ENCODE measurements at regions not wholly inside any gene's neighbourhood (a gene's known extent, or its start where the extent isn't known, plus 50 kb on each side); places are given as distances from the start of the nearest gene placed in this dataset.

DNA sequence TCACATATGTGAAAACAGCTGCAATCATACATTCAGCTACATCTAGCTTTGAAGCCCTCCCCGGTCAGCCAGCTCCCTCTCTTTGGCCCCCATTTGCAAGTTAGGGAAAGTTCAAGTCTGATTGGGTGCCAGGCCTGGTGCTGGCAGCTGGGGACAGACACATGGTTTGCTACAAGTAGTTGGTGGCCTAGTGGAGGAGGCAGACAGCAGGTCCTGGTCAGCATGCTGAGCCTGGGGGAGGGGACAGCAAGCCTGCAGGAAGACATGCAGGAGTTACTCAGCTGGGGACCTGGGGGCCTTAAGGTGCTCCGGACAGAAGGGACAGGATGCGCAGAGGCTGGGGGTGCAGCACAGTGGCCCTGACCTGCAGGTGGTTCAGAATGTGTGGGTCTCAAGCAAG, 956.9 kb upstream of the ZNF722 start:
- TF ChIP-seq, protein P1, sequence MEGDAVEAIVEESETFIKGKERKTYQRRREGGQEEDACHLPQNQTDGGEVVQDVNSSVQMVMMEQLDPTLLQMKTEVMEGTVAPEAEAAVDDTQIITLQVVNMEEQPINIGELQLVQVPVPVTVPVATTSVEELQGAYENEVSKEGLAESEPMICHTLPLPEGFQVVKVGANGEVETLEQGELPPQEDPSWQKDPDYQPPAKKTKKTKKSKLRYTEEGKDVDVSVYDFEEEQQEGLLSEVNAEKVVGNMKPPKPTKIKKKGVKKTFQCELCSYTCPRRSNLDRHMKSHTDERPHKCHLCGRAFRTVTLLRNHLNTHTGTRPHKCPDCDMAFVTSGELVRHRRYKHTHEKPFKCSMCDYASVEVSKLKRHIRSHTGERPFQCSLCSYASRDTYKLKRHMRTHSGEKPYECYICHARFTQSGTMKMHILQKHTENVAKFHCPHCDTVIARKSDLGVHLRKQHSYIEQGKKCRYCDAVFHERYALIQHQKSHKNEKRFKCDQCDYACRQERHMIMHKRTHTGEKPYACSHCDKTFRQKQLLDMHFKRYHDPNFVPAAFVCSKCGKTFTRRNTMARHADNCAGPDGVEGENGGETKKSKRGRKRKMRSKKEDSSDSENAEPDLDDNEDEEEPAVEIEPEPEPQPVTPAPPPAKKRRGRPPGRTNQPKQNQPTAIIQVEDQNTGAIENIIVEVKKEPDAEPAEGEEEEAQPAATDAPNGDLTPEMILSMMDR (conservative IDR thresholded peaks at IDR 0.05; ENCODE audit: low read depth, low read length) = no peak
- no peak for TF ChIP-seq EZH2 (IDR thresholded peaks at IDR 0.05; ENCODE audit: borderline replicate concordance, low read depth, low read length, poor library complexity, severe bottlenecking)

Measured in A673 (cell line).